COLO668 (cell line): ENCODE measurements at regions not wholly inside any gene's neighbourhood (a gene's known extent, or its start where the extent isn't known, plus 50 kb on each side); places are given as distances from the start of the nearest gene placed in this dataset.

Source experiments
- DNase-seq: peaks from one replicate; lab custom pipeline; 2025; ENCODE audit not compliant: unreplicated experiment; lab: John Stamatoyannopoulos, UW

DNA sequence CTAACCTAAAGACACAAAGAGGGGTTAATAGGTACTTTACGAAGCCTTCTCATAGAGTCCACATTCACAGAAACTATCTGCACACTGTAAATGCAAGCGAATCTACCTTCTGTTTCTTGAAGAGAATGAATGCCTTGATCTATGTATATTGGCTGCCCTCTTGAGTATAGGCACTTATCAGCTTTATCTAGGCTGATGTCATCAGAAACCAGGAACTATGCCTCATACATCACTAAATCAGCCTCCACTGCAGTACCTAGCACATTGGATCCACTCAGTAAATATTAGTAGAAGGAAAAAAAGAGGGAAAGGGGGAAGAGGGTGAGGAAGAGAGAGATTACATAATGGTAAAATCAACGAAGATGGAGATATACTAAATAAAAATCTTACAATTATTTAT lies 477.1 kb downstream of the CAAP1 start:
- DNase-seq = no peak

- DNase-seq = no peak
These were observed 479.0 kb downstream of the CAAP1 start for GRCh38 chr9:26413611-26414010.

- no peak for DNase-seq
These were observed 480.2 kb downstream of the CAAP1 start for GRCh38 chr9:26412446-26412845.

DNA sequence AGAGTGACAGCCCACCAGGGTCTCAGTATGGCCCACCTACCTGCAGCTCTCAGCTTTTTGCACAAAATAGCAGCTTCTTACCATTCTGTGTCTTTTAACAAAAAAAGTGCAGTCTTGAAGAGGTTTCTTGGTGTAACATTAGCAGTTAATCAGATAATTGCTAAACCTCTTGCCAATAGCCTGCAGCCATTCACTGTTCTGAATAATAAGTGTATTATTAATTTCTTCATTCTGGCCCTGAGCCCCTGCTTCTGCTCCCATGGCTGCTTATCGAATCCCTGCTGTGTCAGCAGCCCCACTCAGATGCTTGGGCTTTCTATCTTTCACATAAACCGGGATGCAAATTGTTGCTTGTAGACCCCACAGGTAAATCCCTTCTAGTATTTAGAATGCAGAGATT lies 485.9 kb downstream of the CAAP1 start:
- no peak for DNase-seq

DNA sequence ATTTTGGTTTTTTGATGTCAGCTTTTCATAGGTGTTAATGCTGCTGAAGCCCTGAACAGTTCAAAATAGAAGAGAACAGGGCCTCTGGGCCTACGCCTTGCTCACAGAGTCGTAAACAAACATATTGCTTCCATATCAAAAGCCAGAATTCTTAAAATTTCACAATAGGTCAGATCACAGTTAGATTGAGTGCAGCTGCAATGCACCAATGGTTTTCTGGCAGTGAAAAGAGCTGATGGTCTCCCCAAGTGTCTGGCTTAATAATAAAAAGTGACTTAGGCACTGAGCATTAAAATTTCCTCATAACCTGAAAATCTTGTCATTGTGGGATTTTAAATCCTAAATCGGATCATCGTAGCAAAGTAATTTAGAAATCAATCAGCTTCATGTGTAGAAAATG lies 493.0 kb downstream of the CAAP1 start:
- DNase-seq = no peak

DNA sequence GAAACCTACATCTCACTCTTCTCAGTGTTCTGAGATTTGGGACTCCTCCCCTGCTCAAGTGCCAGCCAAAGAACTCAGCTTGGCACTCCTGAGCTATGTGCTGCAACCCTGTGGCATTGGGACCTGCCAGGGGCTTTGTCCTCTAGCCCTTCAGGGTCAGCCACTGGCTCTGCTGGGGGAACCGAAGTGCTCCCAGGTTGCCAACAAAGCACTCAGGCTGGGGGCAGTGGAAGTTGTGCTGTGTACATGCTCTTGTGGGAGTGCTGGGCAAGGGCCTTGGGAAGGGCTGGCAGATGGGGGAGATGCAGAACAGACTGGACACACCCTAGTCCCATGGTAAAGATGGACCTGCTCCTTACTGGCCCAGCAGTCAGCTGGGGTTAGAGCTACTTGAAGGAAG lies 498.6 kb downstream of the CAAP1 start:
- no peak for DNase-seq

- no peak for DNase-seq
These were observed 500.0 kb downstream of the CAAP1 start for GRCh38 chr9:26392639-26393038.

DNA sequence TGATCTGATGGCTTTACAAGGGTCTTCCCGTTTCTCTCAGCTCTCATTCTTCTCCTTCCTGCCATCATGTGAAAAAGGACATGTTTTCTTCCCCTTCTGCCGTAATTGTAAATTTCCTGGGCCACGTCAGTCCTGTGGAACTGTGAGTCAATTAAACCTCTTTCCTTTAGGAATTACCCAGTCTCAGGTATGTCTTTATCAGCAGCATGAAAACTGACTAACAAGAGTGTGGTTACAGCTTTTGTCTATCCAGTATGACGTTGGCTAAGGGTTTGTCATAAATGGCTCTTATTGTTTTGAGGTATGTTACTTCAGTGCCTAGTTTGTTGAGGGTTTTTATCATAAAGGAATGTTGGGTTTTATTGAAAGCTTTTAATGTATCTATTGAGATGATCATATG lies 501.6 kb downstream of the CAAP1 start:
- no peak for DNase-seq

GRCh38 chr9:26375448-26375847 lies 517.2 kb downstream of the CAAP1 start:
- no peak for DNase-seq

DNA sequence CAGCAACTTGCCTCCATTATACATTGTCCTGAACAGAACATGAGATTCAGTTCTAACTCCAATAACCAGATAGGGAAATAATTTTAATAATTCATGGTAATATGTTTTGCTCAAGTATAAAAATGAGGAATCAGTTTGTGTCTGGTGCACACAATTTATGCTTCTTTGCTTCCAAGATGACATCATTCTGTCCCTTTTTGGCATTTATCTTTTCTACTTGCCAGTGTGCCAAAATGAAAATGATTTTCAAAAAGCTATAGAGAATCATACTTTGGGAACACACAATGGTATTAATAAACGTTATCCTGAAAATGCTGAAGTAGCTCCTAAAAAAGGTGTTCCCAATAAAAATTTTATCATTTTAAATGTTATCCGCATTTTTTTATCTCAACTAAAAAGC lies 519.0 kb downstream of the CAAP1 start:
- DNase-seq = no peak

GRCh38 chr9:26371236-26371635 lies 521.4 kb downstream of the CAAP1 start:
- DNase-seq = no peak

DNA sequence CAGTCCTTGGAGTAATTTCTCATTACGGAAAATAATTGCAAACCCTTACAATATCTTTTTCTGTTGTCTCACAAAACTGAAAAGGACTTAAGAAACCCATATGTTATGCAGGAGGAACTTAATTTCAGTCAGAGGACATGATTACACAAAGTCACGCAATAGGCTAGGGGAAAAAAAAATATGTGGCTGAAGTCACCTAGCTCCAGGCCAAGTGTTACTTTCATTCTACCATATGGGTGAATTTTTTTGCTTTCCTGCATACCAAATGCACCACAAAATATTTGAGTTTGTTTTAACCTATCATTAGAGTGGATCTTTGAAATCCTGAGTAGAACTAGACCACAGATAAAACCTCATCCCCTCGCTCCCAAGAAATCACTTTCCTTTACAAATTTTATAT lies 523.5 kb downstream of the CAAP1 start:
- no peak for DNase-seq

DNA sequence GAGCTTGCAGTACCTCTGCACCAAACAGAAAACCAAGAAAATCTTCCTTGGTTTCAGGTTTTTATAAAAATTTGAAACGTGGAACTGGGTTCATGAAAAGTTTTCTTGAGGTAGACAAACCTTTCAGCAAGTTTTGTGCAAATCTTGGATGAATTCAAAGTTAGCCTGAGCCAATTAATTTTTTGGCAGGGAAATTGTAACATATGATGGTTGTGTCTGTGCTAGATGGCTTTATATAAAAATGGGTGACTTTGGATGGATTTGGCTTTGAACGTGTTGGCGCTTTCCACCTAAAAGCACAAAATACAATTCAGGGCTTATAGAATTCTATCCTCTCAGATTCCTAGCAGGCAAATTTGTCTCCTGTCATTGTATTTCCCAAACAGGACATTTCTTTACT lies 524.4 kb downstream of the CAAP1 start:
- DNase-seq = no peak

- no peak for DNase-seq
These were observed 531.6 kb downstream of the CAAP1 start for GRCh38 chr9:26361010-26361409.

DNA sequence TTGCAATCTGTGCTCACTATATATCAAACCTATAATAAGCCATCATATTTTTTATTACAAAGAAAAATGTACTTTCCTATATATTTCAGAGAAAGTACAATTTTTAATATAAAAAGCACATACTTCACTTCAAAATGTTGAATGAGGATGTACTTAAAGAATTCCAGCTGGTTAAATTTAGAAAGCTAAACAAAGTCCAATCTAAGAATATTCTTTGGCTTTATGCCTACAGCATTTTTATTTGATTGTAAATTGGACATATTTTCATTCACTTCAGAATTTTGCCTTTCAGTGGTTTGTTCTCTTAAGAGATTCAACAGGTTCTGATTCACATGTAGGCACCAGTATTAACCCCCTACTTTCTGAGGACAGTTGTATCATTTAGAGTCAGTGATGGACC lies 533.8 kb downstream of the CAAP1 start:
- no peak for DNase-seq

- no peak for DNase-seq
These were observed 534.7 kb downstream of the CAAP1 start for GRCh38 chr9:26357803-26358344.

DNA sequence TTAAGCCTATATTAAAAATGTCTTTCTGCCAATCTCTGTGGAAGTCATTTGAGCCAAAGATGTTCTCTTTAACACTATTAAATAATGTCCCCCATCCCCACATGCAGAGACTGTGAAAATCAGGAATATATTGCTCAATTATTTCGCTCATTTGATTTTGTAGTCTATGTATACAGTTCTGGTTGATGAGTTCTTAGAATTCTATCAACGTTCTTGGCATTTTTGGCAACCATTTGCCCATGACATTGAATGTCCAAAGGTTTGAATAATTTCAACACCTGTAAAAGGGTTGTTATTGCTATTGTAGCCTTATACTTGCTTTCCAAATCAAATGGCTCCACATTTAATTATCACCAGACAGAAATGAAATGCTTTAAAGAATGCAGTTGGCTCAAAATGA lies 536.1 kb downstream of the CAAP1 start:
- no peak for DNase-seq

DNA sequence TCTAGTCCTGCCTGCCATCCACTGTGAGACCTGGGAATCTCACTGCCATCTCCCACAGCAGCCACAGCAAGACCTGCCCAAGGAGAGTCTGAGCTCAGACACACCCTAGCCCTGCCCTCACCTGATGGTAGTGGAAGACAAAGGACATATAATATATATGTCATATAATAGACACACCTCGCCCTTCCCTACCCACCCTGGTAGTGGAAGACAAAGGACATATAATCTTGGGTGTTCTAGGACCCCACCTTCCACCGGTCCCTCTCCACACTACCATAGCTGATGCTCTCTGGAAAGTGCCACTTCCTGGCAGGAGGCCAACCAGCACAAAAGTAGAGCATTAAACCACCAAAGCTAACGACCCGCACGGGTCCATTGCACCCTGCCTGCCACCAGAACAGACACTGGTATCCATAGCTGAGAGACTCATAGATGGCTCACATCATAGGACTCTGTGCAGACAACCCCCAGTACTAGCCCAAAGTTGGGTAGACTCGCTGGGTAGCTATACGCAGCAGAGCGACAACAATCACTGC lies 545.6 kb downstream of the CAAP1 start:
- peak; percentile 13 for DNase-seq

DNA sequence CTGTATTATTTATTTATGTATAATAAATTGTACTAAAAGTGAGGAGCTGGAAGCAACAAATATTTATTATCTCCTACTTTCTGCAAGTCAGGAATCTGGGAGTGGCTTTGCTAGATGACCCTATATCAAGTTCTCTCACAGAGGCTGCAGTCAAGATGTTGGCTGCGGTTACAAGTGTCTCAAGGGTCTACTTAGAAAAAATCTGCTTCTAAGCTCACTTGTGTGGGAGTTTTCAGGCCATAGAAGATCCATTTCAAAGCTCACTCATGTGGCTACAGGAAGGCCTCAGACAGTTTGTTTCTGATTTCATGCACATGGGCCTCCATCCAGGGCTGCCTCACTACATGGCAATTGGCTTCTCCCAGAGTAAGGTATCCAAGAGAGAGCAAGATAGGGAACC lies 551.1 kb downstream of the CAAP1 start:
- DNase-seq = no peak

DNA sequence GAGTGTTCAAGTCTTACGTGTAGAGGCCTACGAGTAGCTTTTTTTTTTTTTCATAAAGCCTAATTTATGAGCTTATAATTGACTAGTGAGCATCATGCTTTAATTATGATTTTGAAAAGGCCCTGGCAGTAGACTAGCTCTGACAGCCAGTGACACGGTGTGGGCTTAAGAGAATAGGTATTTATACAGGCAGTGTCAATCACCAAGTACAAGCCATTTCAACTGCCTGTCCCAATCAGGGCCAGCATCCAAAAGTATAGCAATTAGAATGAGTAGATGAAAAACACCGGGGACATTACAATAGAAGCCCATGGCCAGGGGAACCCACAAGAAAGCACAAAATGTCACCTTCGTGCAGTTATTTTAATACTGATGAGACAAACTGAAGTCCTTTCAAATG lies 552.8 kb downstream of the CAAP1 start:
- DNase-seq = no peak

GRCh38 chr9:26335116-26335515 lies 557.5 kb downstream of the CAAP1 start:
- no peak for DNase-seq

- DNase-seq = no peak
These were observed 557.9 kb downstream of the CAAP1 start for GRCh38 chr9:26334706-26335105.

GRCh38 chr9:26331223-26331622 lies 561.4 kb downstream of the CAAP1 start:
- DNase-seq = peak; percentile 46

DNA sequence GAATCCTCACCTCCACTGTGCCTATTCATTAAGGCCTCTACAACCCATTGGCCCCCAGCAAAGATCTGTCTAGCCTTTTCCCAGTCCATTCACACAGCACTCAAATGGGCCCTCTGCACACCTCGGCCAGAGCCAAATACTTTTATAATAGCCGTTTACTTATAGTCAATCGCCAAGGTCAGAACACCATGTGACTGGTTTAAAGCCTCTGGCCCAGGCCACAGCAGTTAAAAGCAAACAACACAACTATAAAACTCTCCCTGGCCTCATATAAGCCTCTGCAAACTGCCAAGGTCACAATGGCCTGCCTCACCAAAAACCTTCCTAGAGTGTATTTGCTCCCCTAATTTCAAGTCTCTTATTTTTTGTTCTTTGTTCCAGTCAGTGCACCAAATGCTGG lies 562.6 kb downstream of the CAAP1 start:
- no peak for DNase-seq
